ENCODE measurements at regions not wholly inside any gene's neighbourhood (a gene's known extent, or its start where the extent isn't known, plus 50 kb on each side); places are given as distances from the start of the nearest gene placed in this dataset.
"Not testable (repeated sequence)": the region's sequence is repeated elsewhere in the genome, so short reads cannot be mapped to it uniquely, and the experiment has no call there.

DNA sequence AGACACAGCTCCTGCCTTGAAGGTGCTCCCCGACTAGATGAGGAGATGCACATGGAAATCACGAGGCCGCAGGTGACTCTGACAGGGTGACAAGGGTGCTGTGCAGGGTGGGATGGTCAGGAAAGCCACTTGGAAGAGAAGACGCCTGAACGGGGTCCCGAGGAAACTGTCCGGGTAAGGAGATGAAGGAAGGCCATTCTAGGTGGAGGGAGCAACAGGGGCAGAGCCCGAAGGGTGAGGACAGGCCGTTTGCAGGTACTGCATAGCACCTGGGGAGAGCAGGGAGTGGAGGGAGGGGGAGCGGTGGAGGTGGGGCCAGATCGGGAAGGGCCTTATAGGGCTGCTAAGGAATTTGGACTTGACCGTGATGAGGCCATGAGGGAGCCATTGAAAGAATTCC lies 105.6 kb upstream of the DLG1 start:
- DNase-seq: no peak

DNA sequence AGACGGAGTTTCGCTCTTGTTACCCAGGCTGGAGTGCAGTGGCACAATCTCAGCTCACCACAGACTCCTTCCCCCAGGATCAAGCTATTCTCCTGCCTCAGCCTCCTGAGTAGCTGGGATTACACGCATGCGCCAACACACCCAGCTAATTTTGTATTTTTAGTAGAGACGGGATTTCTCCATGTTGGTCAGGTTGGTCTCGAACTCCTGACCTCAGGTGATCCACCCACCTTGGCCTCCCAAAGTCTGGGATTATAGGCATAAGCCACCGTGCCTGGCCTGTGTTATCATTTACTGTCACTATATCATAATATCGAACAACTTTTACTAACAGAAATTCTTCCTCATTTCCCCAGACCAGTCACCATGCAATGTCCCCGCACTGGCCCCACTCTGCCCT lies 104.0 kb upstream of the DLG1 start:
- not testable (repeated sequence) for DNase-seq

DNA sequence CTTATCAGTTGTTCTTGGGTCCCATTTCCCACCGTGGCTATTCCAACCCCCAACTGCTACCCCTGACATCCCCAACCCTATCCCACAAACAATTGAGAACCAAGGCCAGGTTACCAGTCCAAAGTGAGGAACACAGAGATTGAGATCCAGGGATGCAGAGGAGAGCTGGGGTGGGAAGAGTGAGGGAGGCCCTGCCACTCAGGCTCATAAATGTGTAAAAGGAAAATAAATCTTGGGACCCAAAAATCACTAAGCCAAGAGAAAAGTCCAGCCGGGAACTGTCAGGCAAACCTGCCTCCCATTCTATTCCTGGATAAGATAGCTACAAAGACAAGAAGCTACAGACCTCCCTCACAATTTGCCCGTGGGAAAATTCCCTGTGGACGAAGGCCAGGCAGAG lies 101.1 kb upstream of the DLG1 start:
- no peak for DNase-seq

- no peak for DNase-seq
Observed at GRCh38 chr3:197398286-197398878, 100.0 kb upstream of the DLG1 start.

DNA sequence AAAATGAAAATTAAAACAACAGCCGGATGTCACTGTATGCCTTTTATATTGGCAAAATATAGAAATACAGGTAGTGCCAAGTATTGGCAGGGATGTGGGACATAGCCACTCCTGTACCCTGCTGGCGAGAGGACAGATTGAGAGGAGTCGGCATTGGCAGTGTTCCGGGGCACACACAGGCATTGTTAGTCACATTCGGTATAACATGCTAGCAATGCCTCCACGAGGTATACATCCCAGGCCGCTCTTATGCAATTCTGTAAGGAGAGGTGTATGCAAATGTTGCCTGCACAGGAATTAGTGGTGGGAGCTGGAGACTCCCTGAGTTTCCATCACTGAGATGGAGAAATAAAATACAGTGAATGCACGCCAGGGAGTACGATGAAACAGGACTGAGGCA lies 99.4 kb upstream of the DLG1 start:
- DNase-seq: no peak

GRCh38 chr3:197394464-197395321 lies 96.3 kb upstream of the DLG1 start:
- DNase-seq: no peak

DNA sequence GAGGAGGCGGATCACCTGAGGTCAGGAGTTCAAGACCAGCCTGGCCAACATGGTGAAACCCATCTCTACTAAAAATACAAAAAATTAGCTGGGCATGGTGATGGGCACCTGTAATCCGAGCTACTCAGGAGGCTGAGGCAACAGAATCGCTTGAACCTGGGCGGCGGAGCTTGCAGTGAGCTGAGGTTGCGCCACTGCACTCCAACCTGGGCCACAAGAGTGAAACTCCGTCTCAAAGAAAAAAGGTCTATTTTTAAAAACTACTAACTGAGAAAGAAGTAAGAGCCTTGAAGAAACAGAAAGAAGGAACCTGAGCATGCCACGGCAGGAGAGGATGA lies 95.7 kb upstream of the DLG1 start:
- DNase-seq: not testable (repeated sequence)

- DNase-seq: no peak
Observed at GRCh38 chr3:197393711-197394110, 95.3 kb upstream of the DLG1 start.

DNA sequence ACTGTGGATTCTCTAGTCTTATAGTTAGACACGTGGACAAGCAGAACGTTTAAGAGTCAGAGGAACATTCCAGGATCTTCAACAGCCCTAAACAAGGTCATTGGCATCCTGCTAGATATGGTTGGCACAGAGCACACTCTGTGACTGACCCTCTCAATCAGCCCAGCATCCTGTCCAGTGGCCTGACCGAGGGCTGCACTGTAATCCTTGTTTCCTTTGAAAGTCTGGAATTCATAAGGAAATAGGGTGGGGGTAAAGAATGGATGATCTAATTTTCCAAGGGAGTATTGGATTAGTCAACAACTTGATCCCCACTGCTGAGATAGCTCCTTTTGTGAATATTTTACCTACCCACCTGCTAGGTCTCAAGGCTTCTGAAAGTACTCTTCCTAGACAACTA lies 94.5 kb upstream of the DLG1 start:
- DNase-seq: no peak

GRCh38 chr3:197381371-197381770 lies 83.0 kb upstream of the DLG1 start:
- DNase-seq: no peak

DNA sequence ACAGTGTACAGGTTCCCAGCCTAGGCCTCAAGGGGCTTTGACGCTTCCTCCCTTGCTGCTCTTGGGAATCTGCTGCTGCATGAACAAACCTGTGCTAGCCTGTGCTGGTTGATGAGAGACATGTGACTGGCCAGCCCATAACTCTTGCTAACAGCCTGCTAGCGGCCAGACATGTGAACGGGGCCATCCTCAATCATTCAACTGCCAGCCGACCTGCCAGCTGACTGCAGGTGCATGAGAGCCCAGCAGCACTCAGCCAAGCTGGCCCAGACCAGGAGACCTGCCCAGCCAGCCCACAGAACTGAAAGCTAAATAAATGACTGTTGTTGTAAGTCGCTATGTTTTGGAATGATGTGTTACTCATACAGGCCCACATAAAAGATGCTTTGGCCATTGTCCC lies 82.4 kb upstream of the DLG1 start:
- no peak for DNase-seq

DNA sequence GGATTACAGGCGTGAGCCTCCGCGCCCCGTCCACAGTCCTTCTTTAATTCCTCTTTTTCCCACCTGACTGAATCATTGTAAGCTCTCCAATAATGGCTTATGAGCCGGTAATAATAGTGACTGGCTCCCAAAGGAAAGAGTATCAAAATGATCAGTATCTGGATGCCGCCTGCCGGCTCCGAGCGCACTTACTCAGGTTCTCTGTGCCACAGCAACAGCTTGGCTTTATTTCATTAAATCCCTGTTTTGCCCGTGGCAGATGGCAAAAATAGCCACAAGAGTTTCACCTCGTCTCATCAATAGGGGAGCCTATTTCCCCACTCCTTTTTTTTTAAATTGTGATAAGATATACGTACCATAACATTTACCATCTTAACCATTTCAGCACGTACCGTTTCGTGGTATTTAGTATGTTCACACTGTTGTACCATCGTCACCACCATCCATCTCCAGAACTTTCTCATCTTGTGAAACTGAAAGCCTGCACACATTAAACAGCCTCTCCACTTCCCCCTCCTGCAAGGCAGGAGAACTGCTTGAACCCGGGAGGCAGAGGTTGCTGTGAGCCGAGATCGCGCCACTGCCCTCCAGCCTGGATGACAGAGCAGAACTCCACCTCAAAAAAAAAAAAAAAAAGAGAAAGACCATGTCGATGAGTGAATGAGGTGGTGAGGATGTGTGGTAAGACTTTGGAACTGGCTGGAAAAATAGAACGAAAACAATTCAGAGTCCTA lies 80.7 kb upstream of the DLG1 start:
- no peak for DNase-seq

DNA sequence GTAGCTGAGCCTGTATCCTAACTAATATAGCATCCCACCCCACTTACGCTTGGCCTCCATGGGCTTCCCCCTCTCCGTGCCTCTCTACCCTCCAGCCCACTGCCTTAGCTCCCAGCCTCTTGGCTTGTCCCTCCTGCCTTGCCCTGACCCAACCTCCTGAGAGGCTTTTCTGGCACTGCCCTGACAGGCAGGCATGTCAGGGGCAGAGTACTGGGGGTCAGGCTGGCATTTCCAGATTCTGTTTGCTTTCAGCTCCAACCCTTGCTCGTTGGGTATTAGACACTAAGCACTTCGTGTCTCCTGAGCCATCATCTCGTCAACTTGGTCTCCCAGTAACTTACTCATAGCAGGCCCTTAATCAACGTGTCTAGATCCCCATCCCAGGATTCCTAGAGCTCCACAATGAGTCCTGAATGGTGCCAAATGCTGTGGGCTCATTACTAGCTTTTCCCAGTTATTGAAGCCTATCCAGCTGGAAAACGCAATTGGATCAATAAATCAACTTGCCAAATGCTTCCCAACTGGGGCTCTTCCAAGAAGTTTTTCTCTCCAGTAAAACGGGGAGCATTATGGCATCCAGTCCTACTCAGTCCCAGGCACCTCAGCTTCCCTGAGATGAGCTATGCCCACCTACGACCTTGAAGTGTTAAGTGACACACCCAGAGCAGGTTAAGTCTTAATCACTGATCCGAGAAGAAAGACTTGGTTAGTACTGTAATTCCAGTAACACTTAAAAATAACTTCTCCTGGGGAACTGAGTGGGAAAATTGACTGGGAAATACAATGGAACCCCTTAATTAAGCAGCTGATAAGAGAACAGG lies 78.5 kb upstream of the DLG1 start:
- no peak for DNase-seq

GRCh38 chr3:197376020-197376419 lies 77.6 kb upstream of the DLG1 start:
- no peak for DNase-seq

- no peak for DNase-seq
Observed at GRCh38 chr3:197375001-197375441, 76.6 kb upstream of the DLG1 start.

- DNase-seq: no peak
Observed at GRCh38 chr3:197373096-197373495, 74.7 kb upstream of the DLG1 start.

- no peak for DNase-seq
Observed at GRCh38 chr3:197372047-197372661, 73.7 kb upstream of the DLG1 start.

GRCh38 chr3:197371591-197372046 lies 73.2 kb upstream of the DLG1 start:
- no peak for DNase-seq

GRCh38 chr3:197369545-197369944 lies 71.1 kb upstream of the DLG1 start:
- no peak for DNase-seq

- DNase-seq: no peak
Observed at GRCh38 chr3:197368821-197369220, 70.4 kb upstream of the DLG1 start.

- DNase-seq: no peak
Observed at GRCh38 chr3:197368330-197368729, 69.9 kb upstream of the DLG1 start.

GRCh38 chr3:197367081-197367780 lies 68.8 kb upstream of the DLG1 start:
- no peak for DNase-seq
